GM19372 (cell line): ENCODE measurements at regions not wholly inside any gene's neighbourhood (a gene's known extent, or its start where the extent isn't known, plus 50 kb on each side); places are given as distances from the start of the nearest gene placed in this dataset.
"Not testable (repeated sequence)": the region's sequence is repeated elsewhere in the genome, so short reads cannot be mapped to it uniquely, and the experiment has no call there.

ENCODE experiments used
- ATAC-seq: cut with Tn5 transposase; IDR thresholded peaks from one replicate; pipeline ENCODE4 v1.9.1; 2021; ENCODE audit warnings: mild to moderate bottlenecking, low read depth, moderate library complexity; ENCODE audit not compliant: unreplicated experiment

DNA sequence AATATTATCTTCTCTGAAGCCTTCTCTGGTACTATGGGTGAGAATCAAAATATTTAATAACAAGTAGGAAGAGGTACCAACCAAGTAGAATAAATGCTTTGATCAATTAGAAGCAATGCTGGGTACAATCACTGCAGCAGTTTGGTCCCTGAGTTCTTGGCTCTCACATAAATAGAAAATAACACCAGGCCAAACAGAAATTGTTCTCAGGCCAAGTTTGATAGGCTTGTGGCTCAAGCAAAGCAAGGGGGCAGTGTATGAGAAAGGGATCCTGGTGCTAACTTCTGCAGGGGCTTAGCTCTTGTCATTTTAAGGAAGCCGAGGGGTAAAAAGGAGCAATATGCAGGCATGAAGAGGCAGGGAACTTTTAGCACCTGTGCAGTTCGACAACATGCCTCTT, 146.8 kb upstream of the TMEM229A start:
- no peak for ATAC-seq

DNA sequence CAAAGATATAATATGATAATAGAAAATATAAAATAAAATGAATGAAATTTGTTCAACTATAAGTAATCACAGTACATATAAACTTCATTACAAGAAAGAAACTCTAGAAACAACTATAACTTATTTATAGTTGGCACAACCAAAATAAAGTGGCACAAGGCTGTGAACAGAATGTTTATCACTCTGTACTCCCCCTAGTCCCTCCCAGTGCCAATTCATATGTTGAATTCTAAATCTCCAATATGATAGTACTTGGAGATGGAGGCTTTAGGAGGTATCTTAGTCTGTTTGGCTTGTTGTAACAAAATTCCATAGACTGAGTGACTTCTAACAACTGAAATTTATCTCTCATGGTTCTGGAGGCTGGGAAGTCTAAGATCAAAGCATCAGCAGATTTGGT, 145.0 kb upstream of the TMEM229A start:
- no peak for ATAC-seq

DNA sequence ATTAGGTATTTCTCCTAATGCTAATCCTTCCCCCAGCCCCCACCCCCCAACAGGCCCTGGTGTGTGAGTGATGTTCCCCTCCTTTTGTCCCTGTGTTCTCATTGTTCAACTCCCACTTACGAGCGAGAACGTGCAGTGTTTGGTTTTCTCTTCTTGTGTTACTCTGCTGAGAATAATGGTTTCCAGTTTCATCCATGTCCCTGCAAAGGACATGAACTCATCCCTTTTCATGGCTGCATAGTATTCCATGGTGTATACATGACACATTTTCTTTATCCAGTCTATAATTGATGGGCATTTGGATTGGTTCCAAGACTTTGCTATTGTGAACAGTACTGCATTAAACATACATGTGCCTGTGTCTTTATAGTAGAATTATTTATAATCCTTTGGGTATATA, 138.9 kb upstream of the TMEM229A start:
- not testable (repeated sequence) for ATAC-seq

DNA sequence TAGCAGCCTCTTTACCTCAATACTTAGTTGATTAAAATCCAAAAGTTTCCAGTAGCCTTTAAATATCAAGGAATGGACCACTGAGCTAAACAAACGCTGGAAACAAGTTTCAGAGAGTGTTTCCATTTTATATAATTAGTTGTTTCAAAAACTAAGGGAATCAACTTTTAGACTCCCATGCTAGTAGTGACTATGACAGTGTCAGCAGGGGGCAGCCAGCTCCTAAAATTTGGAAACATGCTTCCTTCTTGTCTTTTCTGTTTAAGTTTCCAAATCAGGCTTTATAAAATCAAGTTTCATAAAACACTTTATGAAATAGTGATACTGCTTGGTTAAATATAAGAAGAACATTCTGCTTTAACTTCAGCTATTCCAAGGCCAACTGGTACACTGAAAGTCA, 138.2 kb upstream of the TMEM229A start:
- ATAC-seq = no peak

DNA sequence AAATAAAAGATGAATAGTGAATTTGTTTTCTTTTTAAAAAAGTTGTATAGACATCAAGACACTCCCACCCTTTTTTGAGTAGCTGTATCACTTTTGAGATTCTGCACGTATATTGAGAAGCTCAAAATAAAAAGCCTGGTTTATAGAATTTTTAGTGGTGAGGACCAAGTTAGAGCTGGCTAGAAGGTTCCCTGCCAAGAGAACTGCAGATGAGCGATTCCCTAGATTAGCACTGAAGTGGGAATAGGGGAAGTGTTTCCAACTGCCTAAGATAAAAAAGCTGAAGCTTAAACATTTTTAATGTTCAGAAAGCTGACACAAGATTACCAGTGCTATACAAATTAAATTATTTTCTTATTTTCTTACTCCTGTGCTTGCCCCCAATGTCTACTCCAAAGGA, 135.7 kb upstream of the TMEM229A start:
- no peak for ATAC-seq

DNA sequence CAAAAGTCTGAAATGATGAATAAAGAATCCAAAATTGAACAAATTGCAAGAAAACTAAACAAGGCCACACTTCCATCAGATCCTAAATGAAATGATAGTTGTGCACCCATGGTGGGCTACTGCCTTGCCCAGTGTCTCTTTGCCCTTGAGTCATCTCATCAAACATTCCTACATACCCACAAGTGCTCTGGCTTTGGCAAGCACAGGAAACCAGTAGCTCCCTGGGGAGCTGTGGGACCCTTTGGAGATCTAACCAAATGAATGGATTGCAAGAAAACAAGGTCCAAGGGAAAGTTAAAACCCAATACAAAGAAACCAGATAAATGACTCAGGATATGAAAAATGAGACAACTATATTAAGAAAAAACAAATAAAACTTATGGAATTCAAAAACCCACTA, 129.8 kb upstream of the TMEM229A start:
- ATAC-seq = no peak

DNA sequence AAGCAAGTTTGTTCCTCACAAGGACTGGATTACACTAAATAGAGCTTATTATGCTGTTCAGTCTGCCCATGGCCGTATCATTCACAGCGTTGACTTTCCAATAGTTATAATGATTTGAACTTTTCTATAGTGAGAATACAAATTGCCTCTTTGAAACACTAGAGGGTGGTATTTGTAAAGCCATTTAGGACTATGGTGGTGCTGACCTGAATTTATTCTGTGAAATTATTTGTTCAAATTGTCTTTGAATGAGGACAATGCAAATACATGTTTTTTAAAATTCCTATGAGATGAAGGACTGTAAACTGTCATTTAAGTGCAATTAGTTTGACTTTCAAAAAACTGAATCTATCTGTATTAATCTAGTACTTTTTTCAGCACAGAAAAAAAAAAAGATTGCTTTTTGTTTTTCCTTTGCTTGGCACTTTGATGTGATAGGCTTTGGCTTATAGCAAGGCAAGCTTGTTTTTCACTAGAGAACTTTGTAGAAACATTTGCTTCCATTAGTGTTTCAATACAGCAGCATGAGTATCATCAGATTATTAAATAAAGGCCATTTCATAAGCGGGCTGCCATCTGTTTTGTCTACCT, 122.7 kb upstream of the TMEM229A start:
- ATAC-seq = peak; percentile 54

DNA sequence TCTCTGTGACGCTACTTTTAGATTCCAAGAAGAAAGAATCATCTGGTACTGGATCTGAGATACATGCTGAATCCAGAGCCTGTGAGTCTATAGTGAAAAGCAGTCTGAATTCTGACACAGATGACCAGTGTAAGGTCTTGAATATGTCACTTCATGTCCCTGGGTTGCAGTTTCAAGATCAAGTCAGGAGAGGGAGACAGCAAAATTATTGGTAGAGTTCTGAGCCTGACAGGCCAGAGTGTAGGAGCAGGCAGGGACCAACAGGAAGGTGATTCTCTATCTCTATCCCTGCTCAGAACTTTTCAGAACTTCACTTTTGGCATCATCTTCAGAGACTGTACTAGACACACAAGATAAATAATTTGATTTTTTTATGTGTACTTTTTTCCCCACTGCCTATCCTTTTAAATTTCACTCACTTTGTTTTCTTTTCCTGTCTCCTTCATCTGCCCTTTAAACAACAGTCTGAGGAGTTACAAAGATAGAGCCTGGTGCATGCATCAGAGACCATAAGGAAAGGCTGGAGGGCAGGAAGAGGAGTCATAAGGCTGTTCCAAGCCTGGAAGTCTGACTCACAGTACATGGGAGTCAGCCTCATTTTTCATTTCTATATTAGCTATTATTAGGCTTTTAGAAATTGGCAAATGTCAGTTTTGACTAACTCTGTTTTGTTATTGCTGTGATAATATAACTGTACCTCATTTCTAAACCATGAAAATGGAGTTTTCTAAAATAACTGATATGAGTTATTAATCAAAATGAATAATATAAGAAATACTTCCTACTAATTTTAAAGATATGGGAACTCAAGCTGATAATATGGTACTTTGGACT, 120.2 kb upstream of the TMEM229A start:
- ATAC-seq = peak; percentile 55

DNA sequence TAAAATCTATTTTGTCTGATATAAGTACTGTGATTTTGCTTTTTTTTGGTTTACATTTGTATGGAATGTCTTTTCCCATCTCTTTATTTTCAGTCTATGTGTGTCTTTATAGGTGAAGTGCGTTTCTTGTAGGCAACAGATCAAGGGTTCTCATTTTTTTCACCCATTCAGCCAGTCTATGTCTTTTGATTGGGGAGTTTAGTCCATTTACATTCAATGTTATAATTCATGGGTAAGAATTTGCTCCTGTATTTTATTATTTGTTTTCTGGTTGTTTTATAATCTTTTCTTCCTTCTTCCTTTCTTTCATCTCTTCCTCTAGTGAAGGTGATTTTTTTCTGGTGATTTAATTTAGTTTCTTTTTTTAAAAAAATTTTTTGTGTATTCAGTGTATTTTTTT, 104.8 kb upstream of the TMEM229A start:
- no peak for ATAC-seq

DNA sequence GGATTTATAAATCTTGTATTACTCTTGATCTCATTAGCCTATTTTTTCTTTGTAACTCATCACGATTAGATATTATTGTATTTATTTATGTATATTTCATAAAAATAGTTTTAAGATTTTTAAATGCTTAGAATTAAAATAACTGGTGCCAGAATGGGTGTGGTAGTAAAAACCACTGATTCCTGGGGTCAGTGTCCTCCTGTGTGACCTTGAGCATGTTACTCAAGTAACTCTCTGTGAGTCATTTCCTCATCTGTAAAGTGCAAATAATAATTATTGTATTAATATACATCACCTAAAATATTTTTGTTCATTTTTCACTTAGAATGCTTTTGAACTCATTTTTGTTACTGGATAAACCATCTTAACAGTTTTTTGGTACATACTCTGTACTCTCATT, 91.3 kb upstream of the TMEM229A start:
- no peak for ATAC-seq

DNA sequence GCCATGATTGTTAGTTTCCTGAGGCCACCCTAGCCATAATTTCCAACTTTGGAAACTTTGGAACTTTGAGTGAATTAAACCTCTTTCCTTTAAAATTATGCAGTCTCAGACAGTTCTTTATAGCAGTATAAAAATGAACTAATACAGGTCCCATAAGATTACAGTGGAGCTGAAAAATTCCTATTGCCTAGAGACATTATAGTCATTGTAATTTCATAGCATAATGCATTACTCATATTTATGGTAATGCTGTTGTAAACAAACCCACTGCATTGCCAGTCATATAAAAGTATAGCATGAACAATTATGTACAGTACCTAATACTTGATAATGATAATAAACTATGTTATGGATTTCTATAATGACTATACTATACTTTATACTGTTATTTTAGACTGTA, 88.0 kb upstream of the TMEM229A start:
- no peak for ATAC-seq

DNA sequence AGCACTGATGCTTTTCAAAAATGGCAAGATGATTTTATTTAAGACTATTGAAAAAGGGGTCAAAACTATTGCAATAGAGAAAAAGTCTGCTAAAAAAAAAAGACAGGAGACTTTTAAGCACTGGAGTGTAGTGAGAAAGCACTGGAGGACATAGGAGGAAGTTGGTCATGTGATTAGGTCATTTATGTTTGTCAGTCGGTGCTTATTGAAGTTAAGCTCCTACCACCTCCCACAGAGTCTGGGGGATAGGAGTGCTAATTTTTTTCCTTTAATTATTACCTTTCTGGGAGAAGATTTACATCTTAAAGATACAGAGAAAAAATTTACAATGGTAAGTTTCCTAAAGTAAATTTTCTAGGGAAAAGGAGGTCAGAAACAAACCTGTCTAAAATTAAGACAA, 80.2 kb upstream of the TMEM229A start:
- no peak for ATAC-seq

DNA sequence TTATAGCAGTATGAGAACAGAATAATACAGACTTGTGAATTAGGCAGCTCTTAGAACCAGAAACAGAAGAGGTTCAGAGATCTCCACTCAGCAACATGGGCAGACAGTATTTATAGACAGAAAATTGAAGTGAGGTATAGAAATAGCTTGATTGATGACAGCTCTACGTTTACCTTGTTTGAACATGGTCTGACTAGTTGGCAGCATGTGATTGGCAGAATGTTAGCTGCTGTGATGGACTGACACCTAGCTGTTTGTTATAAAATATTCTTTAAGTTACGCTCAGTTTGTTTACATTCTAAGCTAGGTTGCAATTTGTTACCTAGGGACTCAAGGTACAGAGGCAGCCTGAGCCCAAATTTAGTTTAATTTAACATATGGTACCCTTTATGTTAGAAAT, 73.7 kb upstream of the TMEM229A start:
- ATAC-seq = no peak

DNA sequence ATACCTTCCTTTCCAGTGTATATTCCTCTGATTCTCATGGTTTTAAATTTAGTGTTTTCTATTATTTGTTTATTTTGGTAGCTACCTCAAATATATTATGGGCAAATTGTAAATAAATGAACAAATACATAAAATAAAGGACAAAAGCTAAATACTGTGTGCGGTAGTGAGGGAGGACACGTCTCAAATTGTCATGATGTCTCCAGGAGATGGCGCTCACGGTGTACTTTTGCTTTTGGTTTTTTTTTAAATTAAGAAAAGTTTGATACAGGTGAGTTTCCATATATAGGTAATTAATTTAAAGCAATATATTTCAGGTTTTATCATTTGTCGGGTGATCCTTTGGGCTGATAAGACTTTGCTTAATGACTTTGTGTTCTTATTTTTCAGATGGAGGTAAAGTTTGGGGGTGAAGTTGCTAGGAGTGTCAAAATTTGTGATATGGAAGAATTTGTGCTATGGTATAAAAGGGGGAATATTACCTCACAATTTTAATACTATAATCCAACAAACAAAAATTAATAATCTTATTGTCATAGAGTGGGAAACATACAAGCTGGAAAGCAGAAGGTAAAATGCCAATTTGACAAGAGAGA, 68.4 kb upstream of the TMEM229A start:
- ATAC-seq = no peak

DNA sequence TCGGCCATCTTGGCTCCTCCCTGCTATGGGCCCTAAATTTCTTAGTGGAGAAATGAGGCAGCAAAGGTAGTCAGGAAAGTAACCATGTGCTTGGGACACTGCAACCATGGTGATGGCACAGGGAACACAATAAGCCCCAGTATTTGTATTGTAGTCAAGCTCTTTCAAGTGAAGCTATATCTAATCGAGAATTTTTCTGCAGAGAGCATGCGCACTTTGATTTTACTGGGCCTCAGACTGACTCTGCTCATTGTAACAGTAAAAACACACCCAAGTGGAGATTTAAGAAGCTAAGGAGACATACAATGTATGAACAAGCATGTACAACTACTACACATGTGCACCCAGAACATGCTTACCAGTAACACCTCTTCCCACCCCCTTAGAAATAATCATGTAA, 67.3 kb upstream of the TMEM229A start:
- ATAC-seq = no peak

DNA sequence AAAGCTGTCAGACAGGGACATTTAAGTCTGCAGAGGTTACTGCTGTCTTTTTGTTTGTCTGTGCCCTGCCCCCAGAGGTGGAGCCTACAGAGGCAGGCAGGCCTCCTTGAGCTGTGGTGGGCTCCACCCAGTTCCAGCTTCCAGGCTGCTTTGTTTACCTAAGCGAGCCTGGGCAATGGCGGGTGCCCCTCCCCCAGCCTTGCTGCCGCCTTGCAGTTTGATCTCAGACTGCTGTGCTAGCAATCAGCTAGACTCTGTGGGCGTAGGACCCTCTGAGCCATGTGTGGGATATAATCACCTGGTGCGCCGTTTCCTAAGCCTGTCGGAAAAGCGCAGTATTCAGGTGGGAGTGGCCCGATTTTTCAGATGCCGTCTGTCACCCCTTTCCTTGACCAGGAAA, 66.7 kb upstream of the TMEM229A start:
- ATAC-seq = not testable (repeated sequence)

DNA sequence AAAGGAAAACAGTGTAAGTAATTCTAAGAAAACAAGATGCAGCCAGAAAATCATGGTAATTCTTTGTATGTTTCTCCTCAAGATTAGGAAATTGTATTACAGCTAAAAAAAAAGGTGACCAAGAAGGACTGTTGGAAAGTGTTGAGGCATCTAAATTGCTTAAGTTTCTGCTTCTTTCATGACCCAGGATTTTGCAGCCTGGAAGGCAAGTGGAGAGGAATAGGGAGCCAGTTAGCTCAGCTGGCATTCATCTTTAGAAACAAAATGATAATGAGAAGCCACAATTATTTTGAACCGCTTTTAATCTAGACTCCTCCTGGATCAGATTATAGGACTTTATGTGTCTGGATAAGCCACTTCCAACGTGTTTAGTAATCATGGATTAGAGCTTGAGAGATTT, 56.8 kb upstream of the TMEM229A start:
- ATAC-seq = no peak

DNA sequence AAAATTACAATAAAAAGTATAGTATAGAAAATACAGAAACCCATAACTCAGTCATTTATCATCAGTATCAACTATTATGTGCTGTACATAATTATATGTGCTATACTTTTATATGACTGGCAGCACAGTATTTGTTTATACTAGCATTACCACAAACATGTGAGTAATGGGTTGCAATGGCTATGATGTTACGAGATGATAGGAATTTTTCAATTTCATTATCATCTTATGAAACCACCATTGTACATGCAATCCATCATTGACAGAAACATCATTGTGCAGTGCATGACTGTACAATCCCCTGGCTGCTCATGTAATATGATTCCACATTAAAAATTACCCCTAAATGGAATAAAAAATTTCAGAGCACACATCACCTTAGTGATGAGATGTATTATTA, 55.7 kb upstream of the TMEM229A start:
- ATAC-seq = no peak

DNA sequence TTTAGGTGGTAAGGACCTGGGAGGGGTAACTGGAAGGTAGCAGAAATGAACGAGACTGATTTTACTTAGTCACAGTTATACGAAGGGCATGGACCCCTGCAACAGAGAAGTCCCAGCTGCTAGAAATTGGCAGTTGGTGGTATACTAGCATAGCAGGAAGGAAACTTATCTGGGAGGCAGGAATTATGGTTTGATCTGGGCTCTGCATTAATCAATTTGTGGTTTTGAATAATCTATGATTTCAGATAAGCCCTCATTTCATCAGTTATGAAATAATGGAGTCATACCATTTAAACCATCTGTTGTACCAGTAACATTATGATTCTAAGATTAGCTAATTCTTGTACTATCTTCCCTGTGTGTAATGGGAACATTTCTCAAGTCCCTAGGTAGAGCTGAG, 54.0 kb upstream of the TMEM229A start:
- ATAC-seq = no peak

DNA sequence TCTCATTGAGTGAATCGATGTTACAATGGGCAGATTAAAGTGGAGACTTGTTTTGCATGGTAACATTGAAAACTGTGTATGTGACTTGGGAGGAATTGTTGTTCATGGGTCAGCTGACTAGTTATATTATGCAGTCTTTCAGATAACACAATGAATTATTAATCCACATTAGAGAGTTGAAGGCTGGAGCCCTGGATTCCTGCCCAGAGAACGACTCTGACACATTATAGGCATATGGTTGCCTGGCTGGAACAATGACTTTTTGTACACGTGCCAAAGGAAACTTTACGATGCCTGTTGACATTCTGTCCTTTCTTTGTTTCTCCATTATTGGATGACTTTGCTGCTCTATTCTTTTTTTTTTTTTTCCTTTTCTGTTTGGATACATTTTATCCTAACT, 52.3 kb upstream of the TMEM229A start:
- ATAC-seq = no peak

DNA sequence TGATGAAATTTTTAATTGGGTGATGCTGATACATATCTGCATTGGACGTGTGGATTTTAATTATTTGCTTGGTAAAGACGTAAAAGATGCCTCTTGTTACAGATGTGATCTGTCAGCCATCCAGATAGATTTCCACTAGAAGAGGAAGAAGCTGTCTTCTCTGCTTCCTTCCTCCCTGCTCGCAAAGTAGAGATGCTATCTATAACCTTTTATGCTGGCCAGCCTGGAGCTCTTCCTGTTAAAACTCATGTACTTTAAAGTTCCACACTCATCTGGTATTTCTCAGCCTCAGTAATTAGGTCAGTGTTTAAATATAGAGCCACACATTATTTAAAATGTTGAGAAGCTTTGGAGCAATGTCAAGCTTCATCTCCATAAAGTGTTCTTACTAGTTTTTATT, 51.2 kb upstream of the TMEM229A start:
- no peak for ATAC-seq
